ENCODE measurements at regions not wholly inside any gene's neighbourhood (a gene's known extent, or its start where the extent isn't known, plus 50 kb on each side); places are given as distances from the start of the nearest gene placed in this dataset.

- DNase-seq (ENCODE audit: low spot score), result no peak
- 63% methylated on average over 7 of the region's 7 CpGs for WGBS
- no peaks in the 10 kb centered on the region for H3K36me3 ChIP-seq (ENCODE audit: control insufficient read depth in 4 of 4, insufficient read depth in 3 of 4, low read depth in 1 of 4, low read length in 3 of 4)
- no peaks in the 10 kb centered on the region for H3K27me3 ChIP-seq (ENCODE audit: control insufficient read depth in 4 of 4, insufficient read depth in 4 of 4, low read length in 3 of 4)
- H3K27ac ChIP-seq (ENCODE audit: low read depth in 1 of 2, low read length in 2 of 2), result no peak overlapping the region
- H3K9me3 ChIP-seq (ENCODE audit: control insufficient read depth in 4 of 4, low read length in 3 of 4), result no peaks in the 10 kb centered on the region
- no peaks in the 10 kb centered on the region for H3K4me1 ChIP-seq (ENCODE audit: control insufficient read depth in 4 of 4, insufficient read depth in 4 of 4, low read length in 3 of 4)
- no peak overlapping the region for H3K9ac ChIP-seq (ENCODE audit: low read depth in 1 of 2, low read length in 2 of 2)
- TF ChIP-seq ATF3 (IDR thresholded peaks at IDR 0.05), result no peak
- TF ChIP-seq FOXA1 (IDR thresholded peaks at IDR 0.05), result no peak
- TF ChIP-seq RXRA (IDR thresholded peaks at IDR 0.05), result no peak
- TF ChIP-seq MAX (IDR thresholded peaks at IDR 0.05), result no peak
- no peak for TF ChIP-seq GABPA (IDR thresholded peaks at IDR 0.05 in 1 of 2, conservative IDR thresholded peaks at IDR 0.05 in 1 of 2)
- no peak for TF ChIP-seq ZBTB33 (IDR thresholded peaks at IDR 0.05)
- no peak for TF ChIP-seq JUND (IDR thresholded peaks at IDR 0.05)
- no peak overlapping the region for H3K4me3 ChIP-seq (ENCODE audit: low read depth in 1 of 3, low read length in 3 of 3)
Observed at GRCh38 chr5:104345222-104346016, 782.8 kb upstream of the NUDT12 start.

GRCh38 chr5:104344809-104345208 is 782.2 kb upstream of the NUDT12 start:
- DNase-seq (ENCODE audit: low spot score), result no peak
- 84% methylated on average over 2 of the region's 2 CpGs for WGBS
- H3K27me3 ChIP-seq (ENCODE audit: control insufficient read depth in 4 of 4, insufficient read depth in 4 of 4, low read length in 3 of 4), result no peaks in the 10 kb centered on the region

More at GRCh38 chr5:104344809-104345208, 782.2 kb upstream of the NUDT12 start:
- Histone ChIP-seq H3K36me3 (ENCODE audit: control insufficient read depth in 4 of 4, insufficient read depth in 3 of 4, low read depth in 1 of 4, low read length in 3 of 4) (no peaks in the 10 kb centered on the region), H3K9me3 (ENCODE audit: control insufficient read depth in 4 of 4, low read length in 3 of 4) (no peaks in the 10 kb centered on the region), H3K4me3 (ENCODE audit: low read depth in 1 of 3, low read length in 3 of 3) (no peak overlapping the region), H3K9ac (ENCODE audit: low read depth in 1 of 2, low read length in 2 of 2) (no peak overlapping the region), H3K27ac (ENCODE audit: low read depth in 1 of 2, low read length in 2 of 2) (no peak overlapping the region), H3K4me1 (ENCODE audit: control insufficient read depth in 4 of 4, insufficient read depth in 4 of 4, low read length in 3 of 4) (no peaks in the 10 kb centered on the region)
- TF ChIP-seq JUND (IDR thresholded peaks at IDR 0.05) (no peak), CTCF (IDR thresholded peaks at IDR 0.05; ENCODE audit: low read depth, low read length, missing input control) (no peak), TAF1 (conservative IDR thresholded peaks at IDR 0.05) (no peak), ATF3 (IDR thresholded peaks at IDR 0.05) (no peak), SP1 (IDR thresholded peaks at IDR 0.05) (no peak), MAX (IDR thresholded peaks at IDR 0.05) (no peak), EGR1 (IDR thresholded peaks at IDR 0.05; ENCODE audit: low read depth in 2 of 2) (no peak), YY1 (IDR thresholded peaks at IDR 0.05) (no peak), HNF4A (conservative IDR thresholded peaks at IDR 0.05) (no peak), ZBTB33 (IDR thresholded peaks at IDR 0.05) (no peak), RXRA (IDR thresholded peaks at IDR 0.05) (no peak), FOXA2 (IDR thresholded peaks at IDR 0.05) (no peak), NR2F2 (IDR thresholded peaks at IDR 0.05) (no peak), GABPA (IDR thresholded peaks at IDR 0.05 in 1 of 2, conservative IDR thresholded peaks at IDR 0.05 in 1 of 2) (no peak), HNF4G (IDR thresholded peaks at IDR 0.05) (no peak), REST (IDR thresholded peaks at IDR 0.05) (no peak)

Measured in liver (tissue), 8 donors.